SKM-1 treated with dmso at 0.1 percent for 144 hours (cell line): ENCODE measurements at regions not wholly inside any gene's neighbourhood (a gene's known extent, or its start where the extent isn't known, plus 50 kb on each side); places are given as distances from the start of the nearest gene placed in this dataset.

Experiments
- DNase-seq: peaks from one replicate; lab custom pipeline; 2025; ENCODE audit not compliant: unreplicated experiment; lab: John Stamatoyannopoulos, UW

DNA sequence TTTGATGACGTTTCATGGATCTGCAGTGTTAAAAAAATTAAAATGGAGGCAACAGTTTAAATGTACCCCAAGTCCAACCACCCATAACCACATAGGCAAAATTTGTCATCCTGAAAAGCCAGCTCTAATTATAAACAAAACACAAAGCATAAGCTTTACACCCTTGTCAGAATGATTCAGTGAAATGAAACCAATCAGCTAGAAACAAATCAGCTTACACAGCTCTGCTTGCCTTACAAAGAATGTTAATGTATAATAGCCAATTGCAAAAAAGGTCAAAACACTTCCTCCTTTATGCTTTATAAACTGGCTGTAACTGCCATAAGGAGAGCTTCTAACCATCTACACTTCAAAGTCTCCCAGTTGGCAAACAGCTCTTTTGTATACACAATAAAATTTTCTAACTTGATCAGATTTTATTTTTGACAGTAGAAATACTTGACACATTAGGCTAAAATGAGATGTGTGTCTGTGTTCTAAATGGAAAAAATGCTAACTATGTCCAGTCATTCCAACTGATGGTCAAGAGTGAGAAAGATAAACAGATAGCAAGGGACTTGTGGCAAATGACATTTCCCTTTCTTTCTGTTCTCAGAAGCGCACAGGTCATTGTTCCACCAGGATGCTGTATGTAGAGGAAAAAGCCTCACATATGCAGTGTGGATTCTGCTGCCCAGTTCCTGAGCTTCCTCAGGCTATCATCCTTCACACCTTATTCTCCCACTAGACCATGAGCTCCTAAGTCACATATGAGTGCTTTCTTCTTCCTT lies 344.3 kb upstream of the ID4 start:
- no peak for DNase-seq

DNA sequence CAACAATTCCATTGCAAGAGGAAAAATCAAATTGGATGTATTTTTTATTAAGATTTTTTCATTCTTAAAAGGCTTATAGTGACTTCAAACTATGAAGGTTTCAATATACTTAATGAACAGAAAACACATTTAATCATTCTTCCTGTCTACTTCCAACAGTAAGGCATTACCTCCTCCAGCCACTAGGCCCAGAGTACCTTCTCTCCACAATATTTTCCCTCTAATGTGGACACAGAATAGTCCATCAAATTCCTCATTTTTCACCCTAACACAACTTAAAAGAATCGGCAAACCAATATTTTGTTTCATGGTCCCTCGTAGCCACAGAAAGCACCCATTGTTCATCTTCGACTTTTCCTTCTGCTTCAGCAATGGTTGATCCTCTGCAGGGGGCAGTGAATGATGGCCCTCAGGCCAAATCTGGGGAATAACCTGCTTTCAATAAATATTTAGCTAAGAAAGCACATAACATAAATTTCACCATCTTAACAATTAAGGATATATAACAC lies 335.4 kb upstream of the ID4 start:
- DNase-seq = no peak

DNA sequence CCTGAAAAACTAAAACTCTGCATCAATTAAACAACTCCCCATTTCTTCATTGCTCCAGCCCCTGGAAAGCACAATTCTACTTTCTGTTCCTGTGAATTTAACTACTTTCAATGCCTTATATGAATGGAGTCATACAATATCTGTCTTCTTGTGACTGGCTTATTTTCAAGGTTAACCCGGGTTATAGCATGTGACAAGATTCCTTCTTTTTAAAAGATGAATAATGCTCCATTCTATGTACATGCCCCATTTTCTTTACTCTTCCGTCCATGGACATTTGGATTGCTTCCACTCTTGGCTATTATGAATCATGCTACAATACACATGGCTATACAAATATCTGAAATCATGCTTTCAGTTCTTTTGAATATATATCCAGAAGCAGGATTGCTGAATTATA lies 334.9 kb upstream of the ID4 start:
- no peak for DNase-seq

DNA sequence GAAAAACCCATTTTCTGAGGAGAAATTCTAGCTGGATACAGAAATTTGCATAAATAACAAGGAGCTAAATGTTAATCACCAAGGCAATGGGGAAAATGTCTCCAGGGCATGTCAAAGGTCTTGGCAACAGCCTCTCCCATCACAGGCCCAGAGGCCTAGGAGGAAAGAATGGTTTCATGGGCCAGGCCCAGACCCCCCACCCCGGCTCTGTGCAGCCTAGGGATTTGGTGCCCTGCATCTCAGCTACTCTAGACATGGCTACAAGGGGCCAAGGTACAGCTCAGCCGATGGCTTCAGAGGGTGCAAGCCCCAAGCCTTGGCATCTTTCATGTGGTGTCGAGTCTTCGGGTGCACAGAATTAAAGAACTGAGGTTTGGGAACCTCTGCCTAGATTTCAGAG lies 321.2 kb upstream of the ID4 start:
- DNase-seq = no peak

DNA sequence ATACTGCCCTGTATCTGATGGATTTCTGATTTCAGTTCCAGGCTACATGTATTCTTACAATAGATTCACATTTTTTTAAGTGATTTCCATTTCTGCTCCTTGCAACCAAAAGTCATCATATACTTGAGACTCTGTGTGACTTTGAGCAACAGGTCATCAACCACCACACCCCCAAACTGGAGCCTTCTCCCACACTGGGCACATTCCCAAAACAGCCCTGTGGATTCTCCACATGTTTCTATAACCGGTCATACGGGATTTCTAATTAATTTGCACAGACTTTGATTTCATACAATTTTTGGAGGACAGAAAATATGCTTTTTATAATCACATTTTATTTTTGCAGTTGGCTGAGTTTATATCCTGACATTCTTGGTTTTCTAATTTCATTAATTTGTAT lies 317.2 kb upstream of the ID4 start:
- DNase-seq = no peak

DNA sequence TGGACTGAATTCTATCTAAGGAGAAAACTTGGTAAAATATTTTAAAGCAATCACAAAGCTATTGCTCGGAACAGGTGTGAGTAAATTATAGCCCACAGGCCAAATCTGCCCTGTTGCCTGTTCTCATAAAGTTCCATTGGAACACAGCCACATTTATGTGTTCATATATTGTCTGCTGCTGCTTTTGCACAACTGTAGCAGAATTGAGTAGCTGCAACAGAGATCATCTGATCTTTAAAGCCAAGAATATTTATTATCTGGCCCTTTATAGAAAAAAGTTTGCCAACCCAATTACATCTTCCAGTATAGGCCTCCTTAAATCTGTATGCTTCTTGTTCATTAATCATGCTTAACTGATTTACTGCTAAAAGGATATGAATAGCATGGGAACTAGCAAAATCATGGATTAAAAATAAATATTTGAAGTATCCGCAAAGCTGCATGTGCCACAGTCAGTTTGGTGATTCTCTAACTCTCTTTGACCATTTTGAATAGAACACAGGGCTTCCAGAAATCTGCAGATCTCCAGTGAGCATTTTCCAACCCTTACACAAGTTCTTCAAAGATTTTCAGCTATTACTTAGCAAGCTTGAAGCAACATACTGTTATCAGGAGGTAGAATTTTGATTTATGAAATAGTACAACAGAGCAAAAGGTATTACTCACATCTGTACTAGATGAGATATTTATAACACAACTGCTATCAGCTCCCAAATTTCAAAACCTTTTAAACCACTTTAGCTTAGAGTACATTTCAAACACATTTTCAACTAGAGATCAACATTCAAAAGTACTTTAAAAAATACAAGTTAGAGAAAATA lies 312.6 kb upstream of the ID4 start:
- DNase-seq = no peak

DNA sequence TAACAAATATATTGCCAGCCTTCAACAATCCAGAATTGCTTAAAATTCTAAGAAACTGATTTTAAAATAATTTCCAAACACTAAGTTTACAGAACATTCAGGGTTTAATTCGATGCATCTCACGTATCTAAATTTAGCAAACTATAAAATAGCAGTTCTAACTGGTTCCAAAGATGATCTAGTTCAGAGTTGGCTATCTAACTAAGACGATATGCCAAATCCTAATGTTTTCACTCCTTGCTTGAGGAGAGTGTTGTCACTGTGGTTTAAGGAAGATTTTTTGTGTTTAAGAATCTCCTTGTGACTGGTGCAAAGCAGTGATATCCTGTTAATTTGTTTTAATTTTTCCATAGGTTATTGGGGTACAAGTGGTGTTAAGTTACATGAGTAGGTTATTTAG lies 311.5 kb upstream of the ID4 start:
- DNase-seq = no peak

DNA sequence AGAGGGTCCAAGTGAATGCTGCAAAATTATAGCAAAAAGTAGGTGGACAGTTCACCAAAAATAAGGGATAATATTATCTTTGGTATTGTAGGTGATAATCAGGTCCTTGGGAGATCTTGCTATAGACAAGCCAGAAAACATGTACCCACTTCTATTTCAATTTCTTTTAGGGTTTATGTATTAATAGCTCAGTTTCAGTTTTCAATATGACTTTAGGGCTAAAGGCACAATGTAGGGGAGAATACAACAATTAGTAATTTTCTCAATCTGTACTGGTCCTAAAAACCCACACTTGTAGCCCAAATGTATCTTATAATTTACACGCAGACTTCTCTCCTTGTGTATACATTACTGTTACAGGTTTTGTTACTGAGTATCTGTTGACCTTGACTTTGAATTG lies 307.0 kb upstream of the ID4 start:
- DNase-seq = no peak

DNA sequence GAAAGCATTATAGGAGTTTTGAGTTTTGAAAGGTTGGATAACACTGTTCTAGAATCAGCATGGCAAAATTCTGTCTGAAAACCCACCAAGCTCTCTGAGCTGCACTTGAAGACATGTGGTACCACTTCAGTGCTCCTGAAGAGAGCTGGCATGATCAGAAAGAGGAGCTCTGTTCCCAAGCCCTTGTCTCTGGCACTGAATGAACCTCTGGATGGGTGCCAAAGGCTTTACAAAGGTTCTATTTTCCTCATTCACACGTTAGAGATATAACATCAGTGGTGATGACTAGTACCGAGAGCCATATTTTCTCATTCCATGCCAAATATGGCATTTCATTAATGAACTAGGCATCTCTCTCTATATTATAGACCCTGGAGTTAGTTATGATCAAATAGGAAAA lies 301.8 kb upstream of the ID4 start:
- DNase-seq = no peak

DNA sequence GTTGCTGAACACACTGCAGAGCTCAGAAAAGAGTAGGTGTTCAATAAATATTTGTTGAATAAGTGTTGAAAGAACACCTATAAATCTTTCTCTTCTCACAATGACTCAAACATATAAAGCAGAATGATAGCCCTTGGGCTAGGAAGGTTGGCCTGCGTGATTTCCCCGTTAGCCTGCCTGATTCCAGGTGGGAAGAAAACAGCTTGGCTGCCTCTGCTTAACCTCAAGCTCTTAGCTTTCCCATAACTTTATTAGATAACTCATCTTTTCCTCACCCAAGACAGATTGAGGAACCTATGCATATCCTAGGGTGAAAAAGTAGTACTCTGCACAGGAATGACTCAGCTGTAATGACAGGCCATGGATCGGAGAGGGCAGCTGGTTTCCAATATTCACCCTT lies 300.3 kb upstream of the ID4 start:
- no peak for DNase-seq

DNA sequence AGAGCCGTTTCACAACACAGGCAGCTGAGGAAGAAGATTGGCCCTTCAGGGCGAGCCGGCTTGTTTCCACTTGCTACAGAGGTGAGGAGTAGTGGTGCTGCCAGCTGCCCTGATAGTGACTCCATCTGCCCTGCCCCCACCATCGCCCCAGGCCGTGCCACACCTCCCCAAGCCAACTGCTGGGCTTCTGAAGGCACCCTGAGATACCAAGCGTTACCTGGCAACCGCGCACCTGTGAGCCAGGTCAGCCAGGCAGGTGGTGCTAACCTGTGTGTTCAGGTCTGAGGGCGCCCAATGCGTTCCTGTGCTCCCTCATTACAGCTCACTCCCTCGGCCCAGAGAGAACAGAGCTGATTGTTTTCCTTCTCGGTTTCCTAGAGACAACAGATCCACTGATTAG lies 299.1 kb upstream of the ID4 start:
- DNase-seq = no peak

DNA sequence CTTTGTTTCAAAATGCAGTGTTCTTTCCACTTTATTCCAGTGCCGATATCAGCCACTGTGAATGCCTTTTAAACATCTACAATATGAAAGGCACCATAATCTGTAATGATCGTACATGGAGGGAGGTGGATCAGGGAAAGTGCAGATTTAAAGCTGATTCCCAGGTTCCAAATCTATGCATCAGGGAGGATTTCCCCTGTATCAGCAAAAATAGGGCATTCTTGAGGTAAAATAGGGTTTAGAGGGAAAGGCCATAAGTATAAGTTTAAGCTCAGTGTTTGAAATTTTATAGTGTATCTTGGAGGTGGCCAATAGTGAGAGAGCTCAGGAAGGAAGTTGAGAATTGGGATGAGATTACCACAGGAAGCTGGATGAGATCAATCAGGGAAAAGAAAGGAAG lies 289.7 kb upstream of the ID4 start:
- no peak for DNase-seq

DNA sequence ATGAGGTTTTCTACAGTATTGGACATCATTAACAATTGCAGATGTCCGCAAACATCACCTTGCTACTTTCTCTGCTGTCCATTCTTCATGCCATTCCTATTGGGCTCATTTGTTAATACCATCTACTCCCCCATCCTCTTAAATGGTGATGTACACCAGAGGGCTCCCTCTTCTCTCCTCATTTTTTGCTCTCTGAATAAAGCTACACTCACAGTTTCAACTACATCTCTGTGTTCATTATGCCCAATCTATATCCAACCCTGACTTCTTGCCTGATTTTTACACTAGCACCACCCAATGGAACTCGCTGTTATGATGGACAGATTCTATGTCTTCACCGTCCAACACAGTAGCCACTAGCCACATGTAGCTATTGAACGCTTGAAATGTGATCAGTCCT lies 288.1 kb upstream of the ID4 start:
- DNase-seq = no peak

DNA sequence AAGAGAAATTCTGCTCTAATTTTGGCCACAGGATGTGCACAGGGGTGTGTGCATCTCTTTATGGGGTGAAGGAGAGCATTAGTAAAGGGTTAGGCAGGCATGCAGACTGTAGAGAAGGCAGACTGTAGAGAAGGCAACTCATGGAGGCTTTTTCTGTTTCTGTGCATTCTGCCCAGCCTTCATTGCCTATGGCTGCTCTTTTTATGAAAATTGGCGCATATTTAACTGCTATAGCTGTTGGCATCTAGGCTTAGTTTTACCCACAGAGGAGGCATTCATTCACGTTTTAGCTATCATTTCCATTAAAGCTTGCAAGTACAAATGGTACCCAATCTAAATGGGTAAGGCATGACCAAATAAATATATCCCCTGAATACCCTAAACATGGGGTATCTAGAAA lies 286.8 kb upstream of the ID4 start:
- no peak for DNase-seq

DNA sequence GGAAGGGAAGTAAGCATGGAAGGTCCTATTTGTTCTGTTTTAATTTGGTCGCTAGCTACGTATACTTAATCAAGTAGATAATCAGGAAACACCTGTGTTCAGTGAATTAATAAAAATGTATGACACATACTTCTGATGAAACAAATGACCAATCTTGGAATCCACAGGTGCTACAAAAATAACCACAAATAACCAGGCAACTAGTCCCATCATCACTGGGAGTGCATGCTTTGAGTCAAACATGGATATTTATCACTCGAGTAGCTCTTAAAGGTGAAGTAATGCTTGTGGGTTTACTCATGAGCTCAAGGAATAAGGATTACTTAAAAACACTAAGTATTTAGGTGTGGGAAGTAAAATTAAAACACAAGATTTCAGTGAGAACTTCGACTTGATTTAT lies 285.6 kb upstream of the ID4 start:
- no peak for DNase-seq

DNA sequence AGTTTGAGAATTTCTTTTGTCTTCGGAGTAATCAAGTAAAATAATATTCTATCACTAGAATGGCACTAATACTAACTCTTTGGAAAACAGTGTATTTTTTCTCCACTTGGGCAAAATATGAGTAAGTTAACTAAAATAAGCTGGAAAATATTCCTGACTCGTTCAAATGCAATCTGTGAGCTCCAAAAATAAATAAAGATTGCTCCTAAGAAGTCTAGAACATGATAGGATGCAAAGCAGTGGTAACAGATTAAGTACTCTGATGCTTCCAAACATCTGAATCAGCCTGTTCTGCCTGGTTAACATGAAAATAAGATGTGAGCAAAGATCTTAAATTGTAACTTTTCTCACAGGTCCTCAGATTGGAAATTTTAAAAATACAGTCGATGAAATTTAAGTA lies 285.1 kb upstream of the ID4 start:
- no peak for DNase-seq

DNA sequence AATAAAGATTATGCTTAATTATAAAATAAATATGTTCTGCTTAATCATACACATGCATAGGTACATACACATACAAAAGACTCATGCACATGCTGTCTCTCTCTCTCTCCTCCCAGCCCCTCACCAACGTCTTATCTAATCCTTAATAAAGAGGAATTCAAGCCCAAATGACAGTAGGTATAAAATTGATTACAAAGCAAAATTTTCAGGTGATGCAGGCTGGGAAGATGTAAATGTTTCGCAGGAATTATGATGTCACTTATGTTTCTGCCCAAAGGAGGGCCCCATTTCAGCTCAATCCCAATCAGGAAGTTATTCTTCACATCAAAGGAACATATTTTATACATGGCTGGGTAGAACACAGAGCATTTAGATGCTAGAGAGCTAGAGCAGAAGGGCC lies 284.6 kb upstream of the ID4 start:
- no peak for DNase-seq

DNA sequence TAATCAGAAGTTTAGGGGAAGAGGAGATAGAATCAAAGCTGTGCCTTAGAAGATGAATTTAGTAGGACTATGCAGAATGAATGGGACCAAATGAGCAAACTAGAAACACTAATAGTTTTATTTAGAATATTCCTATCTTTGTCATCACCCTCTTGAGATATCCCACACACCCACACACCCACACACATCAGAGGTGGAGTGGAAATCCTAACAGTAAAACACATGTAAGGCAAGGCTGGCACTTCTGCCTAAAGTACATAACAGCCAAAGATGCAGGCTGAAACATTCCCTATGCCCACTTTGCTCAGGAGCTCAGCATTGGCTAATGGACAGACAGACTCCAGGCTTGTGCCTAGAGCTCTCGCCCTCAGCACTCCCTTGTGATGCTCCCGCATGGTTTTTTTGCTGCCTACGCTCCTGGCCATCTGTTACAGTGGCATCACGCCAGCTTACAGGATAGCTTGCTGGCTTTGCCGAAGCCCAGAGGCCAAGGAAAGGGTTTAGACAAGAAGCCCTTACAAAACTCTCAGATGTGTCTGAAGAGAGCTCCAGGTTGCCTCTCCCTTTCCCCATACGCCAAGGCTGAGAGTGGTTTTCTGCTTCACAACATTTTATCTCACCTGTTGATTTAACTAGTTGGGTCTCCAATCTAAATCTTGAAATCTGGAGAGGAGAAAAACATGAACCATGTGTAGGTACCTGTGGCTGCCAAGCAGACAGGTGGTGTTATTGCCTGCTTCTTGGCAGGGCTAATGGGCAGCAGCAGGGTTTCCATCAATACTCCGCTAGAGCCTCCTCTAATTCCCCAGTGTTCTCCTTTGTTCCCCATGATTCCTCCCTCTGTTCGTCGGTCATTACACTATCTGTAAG lies 282.6 kb upstream of the ID4 start:
- DNase-seq = no peak

DNA sequence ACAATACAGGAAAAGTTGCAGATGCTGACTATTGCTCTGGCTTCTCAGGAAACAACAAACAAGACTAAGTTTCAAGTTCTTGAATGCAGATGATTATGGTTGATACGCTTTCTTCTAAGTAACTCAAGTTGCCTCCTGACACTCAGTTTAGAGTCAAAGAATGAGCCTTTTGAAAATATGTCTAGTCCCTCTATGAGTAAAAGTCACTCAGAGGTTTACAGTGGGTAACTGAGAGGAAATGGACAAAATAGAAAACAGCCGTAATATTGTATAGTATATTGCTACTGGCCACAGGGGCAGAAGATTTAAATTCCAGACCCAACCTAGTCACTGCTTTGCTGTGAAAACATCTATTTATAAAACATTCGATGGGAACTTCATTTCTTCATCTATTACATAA lies 280.0 kb upstream of the ID4 start:
- no peak for DNase-seq

DNA sequence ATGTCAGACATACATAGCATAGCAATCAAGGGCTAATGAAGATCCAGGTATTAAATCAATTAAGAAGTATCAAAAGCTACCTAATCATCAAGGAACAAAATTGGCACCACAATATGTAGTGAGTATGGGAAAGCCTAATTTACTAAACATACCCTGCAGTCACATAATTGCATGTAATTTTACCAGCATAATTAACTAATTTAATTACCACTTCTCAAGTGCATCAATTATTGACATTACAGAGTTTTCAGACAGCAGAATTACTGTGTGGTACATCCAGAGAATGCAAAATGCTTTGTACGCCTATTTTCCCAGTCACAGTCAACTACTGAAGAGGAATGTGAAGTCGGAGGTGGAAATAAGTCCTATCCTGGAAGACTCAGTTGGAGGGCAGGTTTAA lies 279.0 kb upstream of the ID4 start:
- no peak for DNase-seq

DNA sequence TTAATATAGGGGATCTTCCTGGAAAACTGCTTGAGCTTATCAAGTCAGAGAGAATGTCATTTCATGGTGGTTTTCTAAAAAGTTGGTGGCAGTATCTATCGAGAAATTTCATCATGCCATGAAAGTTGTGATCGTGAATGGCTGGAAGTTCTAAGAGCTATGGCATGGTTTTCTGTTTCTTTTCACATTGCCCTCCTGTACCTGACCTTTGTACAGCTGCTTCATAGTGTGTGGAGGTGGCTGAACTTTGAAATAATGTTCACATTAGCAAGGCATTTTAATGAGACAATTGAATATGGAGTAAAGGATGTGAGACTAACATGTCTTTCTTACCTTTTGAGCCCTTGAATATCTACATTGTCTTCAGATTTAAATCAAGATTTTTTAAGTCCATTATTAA lies 278.2 kb upstream of the ID4 start:
- DNase-seq = no peak

DNA sequence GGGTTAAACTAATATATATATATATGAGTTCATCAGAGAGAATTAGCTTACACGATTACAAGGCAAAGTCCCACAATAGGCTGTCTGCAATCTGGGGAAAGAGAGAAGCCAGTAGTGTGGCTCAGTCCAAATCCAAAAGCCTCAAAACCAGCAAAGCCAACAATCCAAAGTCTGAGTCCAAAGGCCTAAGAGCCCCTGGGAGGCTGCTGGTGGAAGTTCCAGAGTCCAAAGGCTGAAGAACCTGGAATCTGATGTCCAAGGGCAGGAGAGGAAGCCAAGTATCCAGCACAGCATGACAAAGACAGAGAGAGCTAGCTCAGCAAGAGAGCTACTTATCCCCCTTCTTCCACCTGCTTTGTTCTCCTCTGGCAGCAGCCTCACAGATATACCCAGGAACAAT lies 274.7 kb upstream of the ID4 start:
- DNase-seq = no peak
